DND-41 (cell line): ENCODE measurements at regions not wholly inside any gene's neighbourhood (a gene's known extent, or its start where the extent isn't known, plus 50 kb on each side); places are given as distances from the start of the nearest gene placed in this dataset.

Experiments used
- ATAC-seq: fragments of 200-7000 bp; cut with Tn5 transposase; 3 replicates; pipeline ENCODE4 v1.9.1; 2021; ENCODE audit warnings: low read depth; ENCODE audit not compliant: insufficient read depth
- DNase-seq: peaks from one replicate; pipeline ENCODE4 v3.0.0-alpha.2; 2020
- H2AFZ ChIP-seq: 2 replicates; pipeline ENCODE4 v1.6.0; 2012; ENCODE audit warnings: low read depth, low read length
- H3K27ac ChIP-seq: 2 replicates; pipeline ENCODE4 v1.5.1; 2012; ENCODE audit warnings: low read length, inconsistent platforms
- H3K27me3 ChIP-seq: fragments of 200-600 bp; sonication (generic); 2 replicates; pipeline ENCODE4 v1.6.0; 2012; ENCODE audit warnings: low read length, mild to moderate bottlenecking, inconsistent platforms; ENCODE audit not compliant: insufficient read depth, poor library complexity
- H3K36me3 ChIP-seq: 2 replicates; pipeline ENCODE4 v1.5.1; 2012; ENCODE audit warnings: low read length, inconsistent platforms; ENCODE audit not compliant: insufficient read depth
- H3K4me1 ChIP-seq: 2 replicates; pipeline ENCODE4 v1.5.1; 2012; ENCODE audit warnings: mild to moderate bottlenecking, low read length; ENCODE audit not compliant: insufficient read depth
- H3K4me2 ChIP-seq: 2 replicates; pipeline ENCODE4 v1.6.0; 2012; ENCODE audit warnings: mild to moderate bottlenecking, moderate library complexity, low read length, inconsistent platforms; ENCODE audit not compliant: insufficient read depth
- H3K4me3 ChIP-seq, 2 experiments: fragments of 200-600 bp in 1 of 2; shearing (Covaris generic) in 1 of 2; 2 replicates each; pipeline ENCODE4 v1.5.1; 2012 to 2016; ENCODE audit warnings: inconsistent platforms in 2 of 2, low read length in 2 of 2, mild to moderate bottlenecking in 2 of 2, low read depth in 1 of 2, moderate library complexity in 1 of 2
- H3K79me2 ChIP-seq: 2 replicates; pipeline ENCODE4 v1.6.0; 2012; ENCODE audit warnings: low read length, inconsistent platforms; ENCODE audit not compliant: insufficient read depth
- H3K9ac ChIP-seq: 2 replicates; pipeline ENCODE4 v1.6.0; 2012; ENCODE audit warnings: low read depth, mild to moderate bottlenecking, inconsistent platforms, low read length, moderate library complexity
- H3K9me3 ChIP-seq: 2 replicates; pipeline ENCODE4 v1.5.1; 2012; ENCODE audit warnings: low read length, moderate library complexity, mild to moderate bottlenecking, inconsistent platforms; ENCODE audit not compliant: insufficient read depth, severe bottlenecking
- H4K20me1 ChIP-seq: 2 replicates; pipeline ENCODE4 v1.6.0; 2012; ENCODE audit warnings: low read length; ENCODE audit not compliant: insufficient read depth
- CTCF ChIP-seq: IDR thresholded peaks from 2 replicates; pipeline ENCODE4 v1.5.1; 2012; ENCODE audit warnings: borderline replicate concordance, low read length, moderate library complexity, mild to moderate bottlenecking; ENCODE audit not compliant: poor library complexity, severe bottlenecking; ENCODE audit errors: extremely low read depth
- EZH2 ChIP-seq: IDR thresholded peaks from 3 replicates; pipeline ENCODE4 v1.6.1; 2012; ENCODE audit warnings: borderline replicate concordance, low read depth, mild to moderate bottlenecking, moderate library complexity, low read length, inconsistent platforms; ENCODE audit not compliant: severe bottlenecking

- Histone ChIP-seq H4K20me1 (no peaks in the 10 kb centered on the region), H3K9ac (no peak overlapping the region), H3K9me3 (no peaks in the 10 kb centered on the region), H3K36me3 (no peaks in the 10 kb centered on the region), H3K4me1 (no peaks in the 10 kb centered on the region), H3K4me3 (no peak overlapping the region), H3K79me2 (no peaks in the 10 kb centered on the region), H3K27me3 (no peaks in the 10 kb centered on the region), H3K4me2 (no peak overlapping the region), H2AFZ (no peak overlapping the region), H3K27ac (no peak overlapping the region)
- no peak for DNase-seq
- ATAC-seq = no peak
- TF ChIP-seq EZH2 (no peak), CTCF (no peak)
Measured at GRCh38 chr5:167845952-167846351, 445.5 kb upstream of the WWC1 start.

DNA sequence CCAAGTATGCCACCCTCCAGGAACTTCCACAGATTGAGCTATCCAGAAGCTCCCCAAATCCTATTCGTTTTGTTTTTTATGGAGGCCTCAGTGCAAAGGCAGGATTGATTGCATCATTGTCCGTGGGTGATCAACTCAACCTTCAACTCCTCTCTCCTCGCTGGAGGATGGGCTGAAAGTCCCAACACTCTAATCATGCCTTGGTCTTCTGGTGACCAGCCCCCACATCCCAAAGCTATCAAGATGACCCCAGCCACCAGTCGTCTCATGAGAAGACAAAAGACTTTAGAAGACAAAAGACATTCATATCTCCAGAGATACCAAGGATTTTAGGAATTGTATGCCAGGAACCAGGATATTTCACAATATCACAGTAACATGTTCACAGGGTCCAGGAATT, 441.6 kb upstream of the WWC1 start:
- Histone ChIP-seq H3K9ac (no peak overlapping the region), H4K20me1 (no peaks in the 10 kb centered on the region), H3K79me2 (no peaks in the 10 kb centered on the region), H3K9me3 (no peaks in the 10 kb centered on the region), H3K36me3 (no peaks in the 10 kb centered on the region), H2AFZ (no peak overlapping the region), H3K4me3 (no peak overlapping the region), H3K4me2 (no peak overlapping the region), H3K4me1 (no peaks in the 10 kb centered on the region), H3K27me3 (no peaks in the 10 kb centered on the region), H3K27ac (no peak overlapping the region)
- ATAC-seq (no peak), DNase-seq (no peak)
- no peak for TF ChIP-seq EZH2
- TF ChIP-seq CTCF = no peak

DNA sequence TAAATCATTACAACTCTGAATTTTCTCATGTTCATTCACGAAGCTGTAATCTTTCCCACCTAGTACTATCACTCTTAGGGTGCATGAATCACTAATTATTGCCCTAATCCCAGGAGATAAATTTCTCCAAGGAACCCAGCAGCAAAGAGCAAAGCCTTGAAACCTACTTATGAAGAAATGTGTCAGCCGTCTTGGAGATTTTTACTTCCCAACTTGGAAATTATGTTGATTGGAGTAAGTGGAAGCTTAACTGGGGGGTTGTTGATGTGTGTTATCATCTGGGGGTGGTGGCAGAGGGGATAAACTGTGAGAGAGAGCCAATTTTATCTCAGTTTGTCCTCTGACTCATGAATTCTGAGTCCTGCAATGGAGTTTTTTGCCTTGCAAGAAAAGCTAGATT, 440.5 kb upstream of the WWC1 start:
- DNase-seq = no peak
- no peaks in the 10 kb centered on the region for H3K9me3 ChIP-seq
- H3K4me2 ChIP-seq = no peak overlapping the region
- no peak overlapping the region for H3K9ac ChIP-seq
- no peak overlapping the region for H3K27ac ChIP-seq
- H3K27me3 ChIP-seq = no peaks in the 10 kb centered on the region
- H3K4me3 ChIP-seq = no peak overlapping the region
- no peaks in the 10 kb centered on the region for H3K4me1 ChIP-seq
- no peaks in the 10 kb centered on the region for H4K20me1 ChIP-seq
- TF ChIP-seq EZH2 (no peak), CTCF (no peak)
- H2AFZ ChIP-seq = no peak overlapping the region
- no peaks in the 10 kb centered on the region for H3K36me3 ChIP-seq
- H3K79me2 ChIP-seq = no peaks in the 10 kb centered on the region
- no peak for ATAC-seq

DNA sequence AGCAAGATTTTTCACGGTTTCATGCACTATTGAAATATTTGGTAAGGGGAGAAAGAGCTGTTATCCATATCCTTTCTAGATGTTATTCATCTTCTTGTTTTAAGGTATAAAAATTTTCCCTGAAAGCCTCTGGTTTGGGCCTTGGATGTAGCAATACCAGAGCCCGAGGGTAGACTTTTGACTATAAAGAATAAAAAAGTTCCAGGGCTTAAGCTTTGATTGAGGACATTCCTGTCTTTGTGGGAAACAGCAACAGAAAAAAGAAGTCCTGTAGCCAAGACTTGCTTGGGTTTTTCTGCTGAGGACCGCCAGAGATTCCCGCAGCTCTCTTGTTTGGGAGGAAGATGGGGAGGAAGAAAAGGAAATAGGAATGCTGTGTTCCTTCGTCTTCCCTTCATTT, 440.0 kb upstream of the WWC1 start:
- TF ChIP-seq CTCF = no peak
- TF ChIP-seq EZH2 = no peak
- Histone ChIP-seq H3K27me3 (no peaks in the 10 kb centered on the region), H4K20me1 (no peaks in the 10 kb centered on the region), H3K4me3 (no peak overlapping the region), H3K79me2 (no peaks in the 10 kb centered on the region), H3K36me3 (no peaks in the 10 kb centered on the region), H3K4me1 (no peaks in the 10 kb centered on the region), H3K4me2 (no peak overlapping the region), H3K9me3 (no peaks in the 10 kb centered on the region), H3K27ac (no peak overlapping the region), H3K9ac (no peak overlapping the region), H2AFZ (no peak overlapping the region)
- DNase-seq (no peak), ATAC-seq (no peak)
